HG03439 (cell line): ENCODE measurements at regions not wholly inside any gene's neighbourhood (a gene's known extent, or its start where the extent isn't known, plus 50 kb on each side); places are given as distances from the start of the nearest gene placed in this dataset.

Experiments
- ATAC-seq: cut with Tn5 transposase; IDR thresholded peaks from one replicate; pipeline ENCODE4 v1.9.1; 2021; ENCODE audit warnings: mild to moderate bottlenecking, moderate library complexity; ENCODE audit not compliant: unreplicated experiment

- no peak for ATAC-seq
Measured at GRCh38 chr2:125456693-125457363, 1199.1 kb upstream of the GYPC start.

- no peak for ATAC-seq
Measured at GRCh38 chr2:125471963-125472362, 1184.0 kb upstream of the GYPC start.

- no peak for ATAC-seq
Measured at GRCh38 chr2:125479143-125479636, 1176.8 kb upstream of the GYPC start.

DNA sequence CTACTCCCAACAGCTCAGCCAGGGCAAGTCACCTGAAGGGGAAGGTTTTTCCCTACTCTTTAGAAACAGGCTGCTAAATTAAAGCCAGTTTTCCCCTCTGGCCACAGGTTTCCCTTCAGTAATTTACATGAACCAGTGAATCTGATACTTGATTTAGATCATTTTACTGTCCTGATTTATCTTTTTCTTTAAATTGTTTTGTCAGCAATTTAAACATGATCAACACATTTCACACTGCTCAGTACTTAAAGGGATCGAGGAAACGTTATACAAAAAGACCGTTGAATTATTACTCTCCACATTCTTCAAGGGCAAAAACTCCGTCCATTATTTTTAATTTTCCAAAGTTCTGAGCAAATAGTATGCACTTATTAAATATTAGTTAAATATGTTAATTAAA, 1165.7 kb upstream of the GYPC start:
- no peak for ATAC-seq

GRCh38 chr2:125491663-125492062, 1164.3 kb upstream of the GYPC start:
- ATAC-seq, result no peak

GRCh38 chr2:125512313-125512712, 1143.6 kb upstream of the GYPC start:
- ATAC-seq, result no peak

DNA sequence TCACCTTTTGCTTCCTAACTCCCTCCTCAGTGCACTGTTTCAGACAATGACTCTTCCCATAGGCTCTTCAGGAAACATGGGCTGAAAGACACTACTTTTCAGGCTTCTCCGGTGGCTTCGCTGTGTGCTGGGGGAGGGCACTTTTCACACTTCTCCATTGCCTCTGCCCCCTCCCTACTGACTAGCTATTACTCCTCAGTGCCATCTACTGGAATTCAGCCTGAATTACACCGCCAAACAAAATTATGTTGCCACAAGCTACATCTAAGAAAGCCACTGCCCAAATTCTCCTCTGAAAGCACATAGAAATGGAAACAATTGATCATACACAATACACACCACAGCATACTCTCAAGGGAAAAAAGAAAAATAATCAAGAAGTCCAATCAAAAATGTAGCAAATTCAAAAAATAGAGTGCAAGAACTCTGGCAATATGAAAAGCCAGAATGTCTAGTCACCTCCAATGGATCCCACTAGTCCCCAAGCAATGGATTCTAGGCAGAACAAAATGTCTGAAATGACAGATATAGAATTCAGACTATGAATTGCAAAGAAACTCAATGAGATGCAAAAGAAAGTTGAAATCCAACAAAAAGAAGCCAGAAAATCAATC, 1139.4 kb upstream of the GYPC start:
- no peak for ATAC-seq

DNA sequence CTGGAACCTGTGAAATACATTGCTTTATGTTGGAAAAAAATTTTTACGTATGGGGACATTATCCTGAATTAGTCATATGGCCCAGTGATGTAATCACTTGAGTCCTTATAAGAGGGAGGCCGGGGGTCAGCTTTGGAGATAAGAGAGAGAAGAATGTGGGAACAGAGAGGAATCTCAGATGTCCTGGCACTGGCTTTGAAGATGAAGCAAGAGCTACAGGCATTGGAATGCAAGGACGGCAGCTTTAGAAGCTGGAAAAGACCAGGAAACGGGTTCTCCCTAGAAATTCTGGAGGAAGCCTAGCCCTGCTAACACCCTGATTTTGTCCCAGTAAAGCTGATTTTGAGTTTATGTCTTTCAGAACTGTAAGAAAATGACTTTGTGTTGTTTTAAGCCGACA, 1129.9 kb upstream of the GYPC start:
- no peak for ATAC-seq

DNA sequence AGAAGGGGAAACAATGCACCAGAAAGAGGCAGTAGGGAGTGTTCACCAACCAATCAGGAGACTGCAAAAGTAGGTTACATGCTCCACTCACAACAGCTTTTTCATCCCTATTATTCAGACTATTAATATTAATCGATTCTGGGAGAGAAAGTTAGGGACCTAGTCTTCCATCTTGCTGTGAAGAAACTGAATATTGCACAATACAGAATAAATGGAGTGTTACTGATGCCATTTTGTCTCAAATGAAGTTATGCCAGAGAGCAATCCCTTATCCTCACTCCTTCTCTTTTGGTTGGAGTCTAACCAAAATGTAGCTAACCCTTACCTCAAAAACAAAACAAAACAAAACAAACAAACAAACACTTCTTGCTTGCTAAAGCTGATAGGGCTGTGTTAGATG, 1120.9 kb upstream of the GYPC start:
- no peak for ATAC-seq

DNA sequence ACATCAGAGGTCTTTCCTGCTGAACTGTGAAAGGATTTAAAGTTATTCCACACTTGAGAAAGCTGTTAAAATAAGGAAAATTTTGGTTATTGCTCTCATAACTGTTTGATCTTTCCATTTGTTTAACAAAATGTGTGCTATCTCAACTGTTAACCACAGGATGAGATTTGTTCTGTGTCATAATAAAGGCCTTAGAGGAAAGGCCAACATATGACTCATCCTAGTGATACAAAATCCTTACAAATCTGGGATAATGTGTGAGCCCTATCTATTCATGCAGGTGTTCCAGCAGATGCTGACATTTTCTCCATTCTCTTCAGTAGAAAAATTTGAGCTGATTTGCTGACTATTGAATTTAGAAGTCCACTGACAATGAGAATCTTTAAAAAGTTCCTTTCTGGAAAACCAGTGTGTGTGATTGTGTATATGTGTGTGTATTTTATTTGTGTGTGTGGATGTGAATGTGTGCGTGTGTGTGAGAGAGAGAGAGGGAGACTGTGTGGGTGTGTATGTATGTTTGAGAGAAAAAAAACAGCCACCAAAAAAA, 1111.9 kb upstream of the GYPC start:
- no peak for ATAC-seq

DNA sequence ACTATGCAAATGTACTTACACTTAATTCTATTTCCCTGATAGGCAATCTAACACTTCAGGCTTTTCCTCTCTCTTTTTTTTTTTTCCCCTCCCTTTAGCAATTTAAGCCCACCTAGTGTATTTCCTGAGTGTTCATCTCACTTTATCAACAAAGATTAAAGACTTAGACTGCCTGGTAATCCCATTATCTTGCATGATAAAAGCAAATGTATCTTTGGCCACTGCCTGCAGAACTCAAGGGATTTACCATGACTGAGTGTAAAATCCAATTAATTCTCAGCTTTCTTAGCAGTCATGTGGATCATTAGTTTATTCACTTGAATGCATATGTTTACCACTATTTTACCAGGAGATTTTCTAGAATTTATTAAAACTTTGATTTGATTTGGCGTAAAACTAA, 1102.2 kb upstream of the GYPC start:
- ATAC-seq, result no peak

DNA sequence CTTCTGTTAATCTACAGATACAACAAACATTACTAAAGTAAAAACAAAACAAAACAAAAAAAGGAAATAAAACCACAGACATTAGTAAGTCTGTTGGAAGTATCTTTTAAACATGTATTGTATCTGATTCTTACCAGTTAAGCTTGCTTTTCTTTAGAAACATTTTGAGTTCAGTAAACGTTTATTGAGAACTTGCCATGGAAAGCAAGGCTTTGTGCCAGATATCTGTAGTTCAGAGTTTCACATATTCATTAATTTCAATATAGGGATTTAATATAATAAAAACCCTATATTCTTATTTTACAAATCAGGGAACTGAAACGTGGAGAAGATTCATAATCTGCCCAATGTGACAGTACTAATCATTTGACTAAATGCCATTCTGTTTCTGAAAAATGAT, 1101.0 kb upstream of the GYPC start:
- no peak for ATAC-seq

- ATAC-seq, result no peak
Measured at GRCh38 chr2:125559186-125559585, 1096.8 kb upstream of the GYPC start.

- ATAC-seq, result no peak
Measured at GRCh38 chr2:125560855-125561254, 1095.1 kb upstream of the GYPC start.

DNA sequence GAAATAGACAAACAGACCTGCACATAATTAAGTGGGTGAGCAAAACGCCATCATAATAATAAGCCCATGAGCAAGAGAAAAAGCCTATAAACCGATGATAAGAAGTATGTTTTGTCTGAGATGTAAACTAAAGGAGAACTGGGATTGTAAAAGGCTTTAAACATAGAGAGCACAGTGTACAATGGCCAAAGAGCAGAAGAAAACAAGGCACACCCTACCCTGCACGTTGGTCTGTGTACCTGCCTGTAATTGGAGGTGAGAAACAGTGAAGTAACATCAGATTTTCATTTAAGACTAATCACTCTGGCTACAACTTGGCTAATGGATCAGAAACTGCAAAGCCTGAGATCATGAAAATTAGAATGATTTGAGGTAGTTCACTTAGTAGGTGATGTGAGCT, 1094.7 kb upstream of the GYPC start:
- no peak for ATAC-seq

DNA sequence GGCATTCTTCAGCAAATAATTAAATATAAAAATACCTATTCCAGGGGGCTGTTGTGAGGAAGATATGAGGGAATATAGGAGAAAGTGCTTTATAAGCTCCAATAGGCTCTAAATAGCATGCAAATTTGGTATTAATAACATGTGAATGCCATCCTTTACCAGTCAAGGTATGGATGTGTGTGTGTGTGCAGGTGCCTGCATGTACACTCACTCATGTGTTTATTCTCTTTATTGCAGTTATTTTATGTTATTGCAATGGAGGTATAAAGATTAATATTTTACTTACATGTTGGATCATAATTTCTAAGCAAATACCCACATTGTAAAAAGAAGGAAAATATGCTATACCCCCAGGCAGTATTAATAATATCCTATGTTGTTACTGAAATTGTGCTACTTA, 1093.0 kb upstream of the GYPC start:
- ATAC-seq, result no peak

- ATAC-seq, result no peak
Measured at GRCh38 chr2:125564471-125564870, 1091.5 kb upstream of the GYPC start.

DNA sequence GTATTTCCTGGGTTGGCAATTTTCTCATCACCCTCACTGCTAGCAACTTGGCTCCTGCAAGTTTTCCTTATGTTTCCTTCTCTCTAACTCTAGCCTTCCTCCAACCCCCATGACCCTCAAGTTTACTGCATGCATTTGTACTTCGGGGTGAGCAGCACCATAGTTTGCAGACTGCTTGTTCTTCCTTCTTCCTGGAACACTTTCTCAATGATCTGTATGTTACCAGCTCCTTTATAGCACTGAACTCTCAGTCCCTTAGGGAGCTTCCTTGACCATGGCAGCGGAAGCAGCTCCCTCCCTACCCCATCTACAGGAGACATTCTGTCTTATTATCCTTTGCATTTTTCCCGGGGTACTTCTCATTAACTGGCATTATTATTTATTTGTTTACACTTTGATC, 1089.5 kb upstream of the GYPC start:
- ATAC-seq, result no peak

GRCh38 chr2:125567100-125567499, 1088.9 kb upstream of the GYPC start:
- ATAC-seq, result no peak

DNA sequence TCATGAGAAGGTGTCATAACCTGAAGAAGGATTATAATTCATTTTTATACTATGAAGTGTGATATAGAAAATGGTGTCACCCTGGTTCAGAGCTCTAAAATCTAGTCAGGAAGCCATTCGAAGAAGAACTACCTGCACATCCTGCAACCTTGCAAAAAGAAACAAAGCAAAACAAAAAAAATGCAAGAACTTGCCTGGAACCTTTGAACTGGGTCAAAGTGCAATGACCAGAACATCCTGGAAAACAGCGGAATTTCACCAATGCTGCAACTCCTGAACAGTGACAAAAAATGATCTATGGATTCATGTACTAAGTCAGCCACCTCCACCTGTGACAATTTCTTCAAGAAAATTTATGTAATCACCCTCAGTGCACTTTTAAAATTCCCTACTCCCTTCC, 1083.3 kb upstream of the GYPC start:
- ATAC-seq, result no peak

DNA sequence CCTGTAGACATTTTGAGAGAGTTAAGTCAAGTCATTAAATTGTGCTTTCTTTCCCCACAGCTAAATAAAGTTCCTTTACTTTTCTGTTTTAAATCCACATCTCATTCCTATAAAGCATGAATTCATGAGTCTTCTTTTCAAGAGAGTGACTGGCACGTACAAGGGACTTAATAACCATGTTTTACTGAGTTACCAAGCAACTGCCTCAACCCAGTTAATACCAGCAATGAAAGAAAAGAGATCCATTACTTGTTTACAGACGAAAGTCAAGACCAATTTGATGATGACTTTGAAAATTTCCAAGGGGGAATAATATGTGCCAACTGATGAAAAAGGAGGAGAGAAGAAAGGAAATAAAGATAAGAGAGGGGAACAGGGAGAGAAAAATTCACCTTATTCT, 1082.5 kb upstream of the GYPC start:
- no peak for ATAC-seq

- no peak for ATAC-seq
Measured at GRCh38 chr2:125576558-125576957, 1079.4 kb upstream of the GYPC start.

DNA sequence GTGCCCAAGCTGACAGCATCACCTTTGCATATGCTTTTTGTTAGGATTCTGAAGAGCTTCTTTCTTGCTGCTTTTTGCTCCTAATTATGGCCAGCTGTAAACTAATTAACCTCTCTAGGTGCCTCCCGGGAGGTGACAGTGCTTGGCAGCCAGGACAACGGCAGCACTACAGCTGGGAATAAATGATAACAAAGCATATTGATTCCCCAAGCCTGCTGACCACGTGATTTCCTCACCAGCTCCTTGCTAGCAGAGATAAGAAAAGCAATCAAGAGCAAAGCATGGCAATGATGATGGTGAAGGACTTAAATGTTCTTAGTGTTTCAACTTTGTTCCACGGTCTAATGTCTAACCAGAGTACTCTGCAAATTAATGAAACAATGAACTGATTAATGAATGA, 1074.4 kb upstream of the GYPC start:
- ATAC-seq, result no peak
